SK-N-SH (cell line): ENCODE measurements at regions not wholly inside any gene's neighbourhood (a gene's known extent, or its start where the extent isn't known, plus 50 kb on each side); places are given as distances from the start of the nearest gene placed in this dataset.

Source experiments
- CTCF ChIA-PET: fragments of 300-600, 350-600 bp; formaldehyde crosslinking; extraction: SDS; loops from one replicate; lab custom pipeline; 2021; lab: Yijun Ruan, JAX
- POLR2A ChIA-PET: fragments of 350-600 bp; sonication (Branson Sonifier 250); formaldehyde crosslinking; extraction: SDS; loops from one replicate; lab custom pipeline; 2020; ENCODE audit warnings: antibody characterized with exemption, inconsistent platforms; lab: Yijun Ruan, JAX
- DNase-seq: peaks from one replicate; pipeline ENCODE4 v3.0.0; 2012
- H2AFZ ChIP-seq: fragments of 200-600 bp; sonication (generic); 2 replicates; pipeline ENCODE4 v1.8.1; 2016; ENCODE audit warnings: antibody characterized with exemption, mild to moderate bottlenecking, low read depth
- H3F3A ChIP-seq: fragments of 200-600 bp; sonication (generic); replicated peaks from 2 replicates; pipeline ENCODE3; 2016; ENCODE audit warnings: antibody characterized with exemption, mild to moderate bottlenecking; ENCODE audit not compliant: insufficient read depth
- H3K27ac ChIP-seq, 2 experiments: fragments of 200-500 bp in 1 of 2; fragments of 200-600 bp in 1 of 2; sonication (Bioruptor generic) in 1 of 2; sonication (generic), shearing (Covaris generic) in 1 of 2; 2 replicates each; pipeline versions ENCODE4 v1.5.1 to v1.6.1; 2014 to 2016; ENCODE audit warnings: low read depth in 2 of 2, inconsistent platforms in 1 of 2, low read length in 1 of 2, mild to moderate bottlenecking in 1 of 2, mixed read lengths in 1 of 2
- H3K27me3 ChIP-seq: fragments of 200-600 bp; sonication (generic), shearing (Covaris generic); 2 replicates; pipeline ENCODE4 v1.6.1; 2016; ENCODE audit warnings: mixed run types; ENCODE audit not compliant: insufficient read depth
- H3K36me3 ChIP-seq, 2 experiments: fragments of 200-500 bp in 1 of 2; fragments of 200-600 bp in 1 of 2; sonication (Bioruptor generic) in 1 of 2; sonication (generic) in 1 of 2; replicated peaks in 1 of 2; 2 replicates each; pipeline versions ENCODE3 to v1.5.1; 2014 to 2016; ENCODE audit warnings: low read length in 1 of 2, mild to moderate bottlenecking in 1 of 2; ENCODE audit not compliant: insufficient read depth in 2 of 2, control insufficient read depth in 1 of 2
- H3K4me1 ChIP-seq, 2 experiments: fragments of 200-500 bp in 1 of 2; fragments of 200-600 bp in 1 of 2; sonication (Bioruptor generic) in 1 of 2; sonication (generic), shearing (Covaris generic) in 1 of 2; 2 replicates each; pipeline versions ENCODE4 v1.5.1 to v1.6.1; 2014 to 2016; ENCODE audit warnings: low read depth in 1 of 2, low read length in 1 of 2, mixed run types in 1 of 2; ENCODE audit not compliant: insufficient read depth in 2 of 2, control insufficient read depth in 1 of 2
- H3K4me2 ChIP-seq: fragments of 200-600 bp; sonication (generic), shearing (Covaris generic); 2 replicates; pipeline ENCODE4 v1.6.1; 2017; ENCODE audit warnings: mixed run types
- H3K4me3 ChIP-seq, 2 experiments: fragments of 200-500 bp in 1 of 2; fragments of 200-600 bp in 1 of 2; sonication (Bioruptor generic) in 1 of 2; sonication (generic), shearing (Covaris generic) in 1 of 2; 2 replicates each; pipeline versions ENCODE4 v1.5.1 to v1.8.1; 2014 to 2016; ENCODE audit warnings: low read depth in 2 of 2, inconsistent platforms in 1 of 2, low read length in 1 of 2, mild to moderate bottlenecking in 1 of 2, mixed read lengths in 1 of 2, moderate library complexity in 1 of 2
- H3K79me2 ChIP-seq: fragments of 200-600 bp; sonication (generic); 2 replicates; pipeline ENCODE4 v1.8.1; 2017; ENCODE audit warnings: mild to moderate bottlenecking; ENCODE audit not compliant: insufficient read depth
- H3K9ac ChIP-seq: fragments of 200-600 bp; sonication (generic); 2 replicates; pipeline ENCODE4 v1.6.1; 2017; ENCODE audit warnings: mixed run types
- H3K9me2 ChIP-seq: fragments of 200-600 bp; sonication (generic); 2 replicates; pipeline ENCODE4 v1.6.1; 2017; ENCODE audit warnings: mixed run types
- H3K9me3 ChIP-seq: fragments of 200-600 bp; sonication (generic); 2 replicates; pipeline ENCODE4 v1.6.1; 2017; ENCODE audit warnings: mixed run types, mild to moderate bottlenecking, moderate library complexity
- H4K20me1 ChIP-seq: fragments of 200-600 bp; sonication (generic); 2 replicates; pipeline ENCODE4 v1.6.1; 2017; ENCODE audit warnings: mild to moderate bottlenecking, mixed run types; ENCODE audit not compliant: insufficient read depth
- CHD2 ChIP-seq: fragments of 150-350 bp; IDR thresholded peaks from 2 replicates; pipeline ENCODE4 v1.6.1; 2018; ENCODE audit warnings: low read length; ENCODE audit not compliant: partially characterized antibody
- EZH2phosphoT487 ChIP-seq: fragments of 200-600 bp; sonication (generic); IDR thresholded peaks from 2 replicates; pipeline ENCODE4 v1.6.1; 2017; ENCODE audit warnings: low read depth, mixed run types, mild to moderate bottlenecking, antibody characterized with exemption, moderate library complexity, borderline replicate concordance
- FOSL2 ChIP-seq: IDR thresholded peaks from 2 replicates; pipeline ENCODE4 v1.4.0; 2012; ENCODE audit warnings: low read depth, mild to moderate bottlenecking, moderate library complexity, borderline replicate concordance
- POLR2AphosphoS5 ChIP-seq: IDR thresholded peaks from 2 replicates; pipeline ENCODE4 v1.6.1; 2012; ENCODE audit warnings: low read depth, low read length
- RAD21 ChIP-seq: IDR thresholded peaks from 2 replicates; pipeline ENCODE4 v1.6.1; 2012; ENCODE audit warnings: mild to moderate bottlenecking, low read length
- RCOR1 ChIP-seq: fragments of 150-350 bp; IDR thresholded peaks from 2 replicates; pipeline ENCODE4 v1.6.1; 2017; ENCODE audit warnings: antibody characterized with exemption, low read length
- RFX5 ChIP-seq: IDR thresholded peaks from 2 replicates; pipeline ENCODE4 v1.6.1; 2012; ENCODE audit warnings: mild to moderate bottlenecking, improper control_type of control experiment, low read length
- RXRA ChIP-seq: IDR thresholded peaks from 2 replicates; pipeline ENCODE4 v1.4.0; 2012; ENCODE audit warnings: low read depth, mild to moderate bottlenecking, borderline replicate concordance
- SIN3A ChIP-seq: IDR thresholded peaks from 2 replicates; pipeline ENCODE4 v1.6.1; 2012; ENCODE audit warnings: low read depth, mild to moderate bottlenecking, low read length, moderate library complexity, borderline replicate concordance
- SMC3 ChIP-seq: IDR thresholded peaks from 2 replicates; pipeline ENCODE4 v1.6.1; 2012; ENCODE audit warnings: low read depth, low read length, improper control_type of control experiment
- TCF12 ChIP-seq: IDR thresholded peaks from 2 replicates; pipeline ENCODE4 v1.4.0; 2012
- YY1 ChIP-seq: IDR thresholded peaks from 2 replicates; pipeline ENCODE4 v1.4.0; 2012; ENCODE audit warnings: low read depth, mild to moderate bottlenecking
- WGBS: methylation state at CpG from one replicate; pipeline ENCODE4 v1.1.6; 2017; ENCODE audit warnings: low lambda C conversion rate; 5-methylcytosine and 5-hydroxymethylcytosine counted together
- TF ChIP-seq, protein P1 (sequence below): fragments of 150-350 bp; IDR thresholded peaks from 2 replicates; pipeline ENCODE4 v1.6.1; 2016; ENCODE audit warnings: mild to moderate bottlenecking, low read depth, low read length
- TF ChIP-seq, protein P2 (sequence below): IDR thresholded peaks from 2 replicates; pipeline ENCODE4; 2012

GRCh38 chr17:79177877-79178276 lies 103.3 kb downstream of the ENGASE start (continued):
- TF ChIP-seq EZH2phosphoT487 (no peak), YY1 (no peak), POLR2AphosphoS5 (no peak)

DNA sequence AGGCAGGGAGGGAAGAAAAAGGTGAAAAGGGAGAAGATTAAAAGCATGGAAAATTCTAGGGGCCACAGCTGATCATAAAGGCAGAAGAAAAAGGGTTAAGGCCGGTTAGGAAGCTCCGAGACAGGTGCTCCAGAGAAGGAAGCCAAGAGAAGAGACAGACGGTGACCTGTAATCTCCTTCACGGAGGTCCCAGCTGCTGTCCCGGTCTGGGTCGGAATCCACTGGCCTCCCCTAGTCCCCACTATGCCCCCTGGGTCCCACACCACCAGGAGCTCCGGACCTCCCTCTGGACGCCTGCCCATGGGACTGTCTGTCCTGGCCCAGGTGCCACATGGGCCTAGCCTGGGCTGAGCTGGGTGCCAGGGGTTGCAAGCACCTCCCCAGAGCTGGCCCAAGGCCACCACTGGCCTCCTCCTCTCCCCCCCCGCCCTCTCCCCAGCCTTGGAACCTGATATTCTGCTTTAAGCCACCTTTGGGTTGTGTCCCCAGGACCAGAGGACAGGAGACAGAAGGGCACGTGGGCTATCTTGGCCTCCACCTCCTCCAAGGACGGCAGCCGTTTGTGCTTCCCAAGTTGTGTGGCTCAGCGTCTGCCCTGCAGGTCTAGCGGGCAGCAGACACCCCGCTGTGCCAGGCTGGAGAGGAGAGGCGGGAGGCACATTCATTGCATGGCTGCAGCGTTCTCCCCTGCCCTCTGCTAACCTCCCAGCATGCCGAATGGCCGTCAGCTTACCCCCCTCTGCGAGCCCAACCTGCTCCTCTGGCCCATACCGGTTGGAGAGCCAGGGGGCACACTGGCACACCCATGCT lies 102.4 kb downstream of the ENGASE start:
- TF ChIP-seq RXRA = no peak
- no peak for TF ChIP-seq SIN3A
- TF ChIP-seq, protein P1, sequence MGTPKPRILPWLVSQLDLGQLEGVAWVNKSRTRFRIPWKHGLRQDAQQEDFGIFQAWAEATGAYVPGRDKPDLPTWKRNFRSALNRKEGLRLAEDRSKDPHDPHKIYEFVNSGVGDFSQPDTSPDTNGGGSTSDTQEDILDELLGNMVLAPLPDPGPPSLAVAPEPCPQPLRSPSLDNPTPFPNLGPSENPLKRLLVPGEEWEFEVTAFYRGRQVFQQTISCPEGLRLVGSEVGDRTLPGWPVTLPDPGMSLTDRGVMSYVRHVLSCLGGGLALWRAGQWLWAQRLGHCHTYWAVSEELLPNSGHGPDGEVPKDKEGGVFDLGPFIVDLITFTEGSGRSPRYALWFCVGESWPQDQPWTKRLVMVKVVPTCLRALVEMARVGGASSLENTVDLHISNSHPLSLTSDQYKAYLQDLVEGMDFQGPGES = no peak
- no peak for TF ChIP-seq RAD21
- no peak for TF ChIP-seq RFX5
- no peak for TF ChIP-seq TCF12
- TF ChIP-seq, protein P2, sequence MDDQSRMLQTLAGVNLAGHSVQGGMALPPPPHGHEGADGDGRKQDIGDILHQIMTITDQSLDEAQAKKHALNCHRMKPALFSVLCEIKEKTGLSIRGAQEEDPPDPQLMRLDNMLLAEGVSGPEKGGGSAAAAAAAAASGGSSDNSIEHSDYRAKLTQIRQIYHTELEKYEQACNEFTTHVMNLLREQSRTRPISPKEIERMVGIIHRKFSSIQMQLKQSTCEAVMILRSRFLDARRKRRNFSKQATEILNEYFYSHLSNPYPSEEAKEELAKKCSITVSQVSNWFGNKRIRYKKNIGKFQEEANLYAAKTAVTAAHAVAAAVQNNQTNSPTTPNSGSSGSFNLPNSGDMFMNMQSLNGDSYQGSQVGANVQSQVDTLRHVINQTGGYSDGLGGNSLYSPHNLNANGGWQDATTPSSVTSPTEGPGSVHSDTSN = no peak
- TF ChIP-seq RCOR1 = no peak
- TF ChIP-seq CHD2 = no peak
- TF ChIP-seq SMC3 = no peak
- no peak for TF ChIP-seq FOSL2

More for the DNA sequence above, 102.4 kb downstream of the ENGASE start:
- Histone ChIP-seq H3K9me2 (no peaks in the 10 kb centered on the region), H3K79me2 (no peaks in the 10 kb centered on the region), H3K36me3 (no peaks in the 10 kb centered on the region), H3K4me1 (no peaks in the 10 kb centered on the region; a peak in 1 of 4 replicates), H4K20me1 (0 out of 2 replicates have a peak, but pooled peaks cover 3% of the 10 kb centered on the region), H2AFZ (no peak overlapping the region), H3K27me3 (peaks cover 58% of the 10 kb centered on the region), H3K9me3 (no peaks in the 10 kb centered on the region), H3K27ac (no peak overlapping the region), H3K9ac (no peak overlapping the region), H3K4me2 (no peak overlapping the region), H3K4me3 (no peak overlapping the region), H3F3A (no peaks in the 10 kb centered on the region)
- whole genome bisulfite sequencing = 42% methylated on average over 19 of the region's 21 CpGs
- CTCF ChIA-PET = interaction anchor here (0.8 to 34.2 kb wide), 14 partner anchors 8 to 224 kb away, joined by 3 to 571 read pairs (median 6); no protein-coding TSS in a partner anchor
- POLR2A ChIA-PET = no interaction called here
- no peak for DNase-seq
